ENCODE measurements at regions not wholly inside any gene's neighbourhood (a gene's known extent, or its start where the extent isn't known, plus 50 kb on each side); places are given as distances from the start of the nearest gene placed in this dataset.

DNA sequence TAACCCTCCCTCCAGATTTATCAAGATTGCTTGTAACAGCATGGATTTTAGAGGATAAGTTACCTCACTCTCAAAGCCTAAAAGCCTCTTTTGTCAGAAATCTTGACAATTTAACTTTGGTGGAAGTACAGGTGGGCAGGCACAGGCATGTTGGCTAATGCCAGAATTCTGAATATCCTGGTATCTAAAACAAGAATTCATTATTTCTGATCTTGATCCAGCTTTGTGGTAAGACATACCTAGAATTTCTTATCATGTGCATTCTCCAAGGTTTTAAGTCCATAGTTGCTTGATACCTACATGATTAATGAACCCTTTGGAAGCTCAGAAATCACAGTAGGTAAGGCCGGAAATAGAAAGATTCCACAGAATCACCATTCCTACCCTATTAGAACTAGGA lies 109.9 kb upstream of the TTC14 start:
- TF ChIP-seq EZH2 (IDR thresholded peaks at IDR 0.05; ENCODE audit: borderline replicate concordance, low read length): no peak
- TF ChIP-seq CTCF (IDR thresholded peaks at IDR 0.05; ENCODE audit: low read length): no peak

GRCh38 chr3:180496995-180497394 lies 105.0 kb upstream of the TTC14 start:
- H3K9me2 ChIP-seq (ENCODE audit: low read depth, low read length): peaks cover 3% of the 10 kb centered on the region; the same call in 1 of the 2 replicates
- no peak overlapping the region for H3K4me3 ChIP-seq (ENCODE audit: low read depth, low read length, poor library complexity, severe bottlenecking)
- H3K27ac ChIP-seq (ENCODE audit: low read depth, low read length, poor library complexity, severe bottlenecking): no peak overlapping the region
- H3K36me3 ChIP-seq (ENCODE audit: insufficient read depth, low read length): no peaks in the 10 kb centered on the region
- H3K4me2 ChIP-seq (ENCODE audit: low read length): no peak overlapping the region
- no peaks in the 10 kb centered on the region for H3K79me2 ChIP-seq (ENCODE audit: insufficient read depth, low read length)
- peaks cover 5% of the 10 kb centered on the region; the same call in 1 of the 2 replicates for H3K9me3 ChIP-seq (ENCODE audit: low read length)
- no peaks in the 10 kb centered on the region for H3F3A ChIP-seq (ENCODE audit: insufficient read depth, low read length)
- H3K4me1 ChIP-seq (ENCODE audit: insufficient read depth, low read length, severe bottlenecking): no peaks in the 10 kb centered on the region
- H3K9ac ChIP-seq (ENCODE audit: low read length): no peak overlapping the region
- H3K27me3 ChIP-seq (ENCODE audit: insufficient read depth, low read length): no peaks in the 10 kb centered on the region
- TF ChIP-seq EZH2 (IDR thresholded peaks at IDR 0.05; ENCODE audit: borderline replicate concordance, low read length) (no peak), CTCF (IDR thresholded peaks at IDR 0.05; ENCODE audit: low read length) (no peak)
- no peaks in the 10 kb centered on the region for H4K20me1 ChIP-seq (ENCODE audit: insufficient read depth, low read length)
- no peak overlapping the region for H2AFZ ChIP-seq (ENCODE audit: low read length)

More for the DNA sequence above, 109.9 kb upstream of the TTC14 start:
- H3K36me3 ChIP-seq (ENCODE audit: insufficient read depth, low read length): no peaks in the 10 kb centered on the region
- H3K4me2 ChIP-seq (ENCODE audit: low read length): no peak overlapping the region
- no peaks in the 10 kb centered on the region for H3K27me3 ChIP-seq (ENCODE audit: insufficient read depth, low read length)
- H3K79me2 ChIP-seq (ENCODE audit: insufficient read depth, low read length): no peaks in the 10 kb centered on the region
- H3K9me3 ChIP-seq (ENCODE audit: low read length): no peaks in the 10 kb centered on the region
- no peaks in the 10 kb centered on the region for H3K4me1 ChIP-seq (ENCODE audit: insufficient read depth, low read length, severe bottlenecking)
- H3K27ac ChIP-seq (ENCODE audit: low read depth, low read length, poor library complexity, severe bottlenecking): no peak overlapping the region
- no peak overlapping the region for H3K4me3 ChIP-seq (ENCODE audit: low read depth, low read length, poor library complexity, severe bottlenecking)
- no peak overlapping the region for H3K9ac ChIP-seq (ENCODE audit: low read length)
- H3F3A ChIP-seq (ENCODE audit: insufficient read depth, low read length): no peaks in the 10 kb centered on the region
- H3K9me2 ChIP-seq (ENCODE audit: low read depth, low read length): peaks cover 3% of the 10 kb centered on the region; the same call in 1 of the 2 replicates
- H4K20me1 ChIP-seq (ENCODE audit: insufficient read depth, low read length): no peaks in the 10 kb centered on the region
- no peak overlapping the region for H2AFZ ChIP-seq (ENCODE audit: low read length)

- Histone ChIP-seq H3K27me3 (ENCODE audit: insufficient read depth, low read length) (no peaks in the 10 kb centered on the region), H3K4me1 (ENCODE audit: insufficient read depth, low read length, severe bottlenecking) (no peaks in the 10 kb centered on the region), H3K27ac (ENCODE audit: low read depth, low read length, poor library complexity, severe bottlenecking) (no peak overlapping the region), H3F3A (ENCODE audit: insufficient read depth, low read length) (no peaks in the 10 kb centered on the region), H2AFZ (ENCODE audit: low read length) (no peak overlapping the region), H3K79me2 (ENCODE audit: insufficient read depth, low read length) (no peaks in the 10 kb centered on the region), H4K20me1 (ENCODE audit: insufficient read depth, low read length) (no peaks in the 10 kb centered on the region), H3K9me3 (ENCODE audit: low read length) (no peaks in the 10 kb centered on the region), H3K9me2 (ENCODE audit: low read depth, low read length) (no peaks in the 10 kb centered on the region), H3K4me3 (ENCODE audit: low read depth, low read length, poor library complexity, severe bottlenecking) (no peak overlapping the region), H3K36me3 (ENCODE audit: insufficient read depth, low read length) (no peaks in the 10 kb centered on the region), H3K9ac (ENCODE audit: low read length) (no peak overlapping the region), H3K4me2 (ENCODE audit: low read length) (no peak overlapping the region)
- TF ChIP-seq EZH2 (IDR thresholded peaks at IDR 0.05; ENCODE audit: borderline replicate concordance, low read length) (no peak), CTCF (IDR thresholded peaks at IDR 0.05; ENCODE audit: low read length) (no peak)
Observed at GRCh38 chr3:180516368-180516767, 85.6 kb upstream of the TTC14 start.

All from OCI-LY1 (cell line).